ENCODE measurements at regions not wholly inside any gene's neighbourhood (a gene's known extent, or its start where the extent isn't known, plus 50 kb on each side); places are given as distances from the start of the nearest gene placed in this dataset.

GRCh38 chr3:87473944-87474343 lies 197.6 kb upstream of the POU1F1 start:
- no peak overlapping the region for H3K4me3 ChIP-seq (ENCODE audit: low read depth, low read length, poor library complexity, severe bottlenecking)
- H3K27me3 ChIP-seq (replicated peaks; ENCODE audit: insufficient read depth, low read depth, low read length, poor library complexity) = no peaks in the 10 kb centered on the region
- no peak for DNase-seq (ENCODE audit: low spot score)
- H3K4me1 ChIP-seq (ENCODE audit: insufficient read depth, low read length, poor library complexity, severe bottlenecking) = no peaks in the 10 kb centered on the region
- no peaks in the 10 kb centered on the region for H3K9me3 ChIP-seq (ENCODE audit: low read depth, low read length, poor library complexity, severe bottlenecking)
- no TSS peak for BruUV-seq (replicated peaks)
- TF ChIP-seq CTCF (conservative IDR thresholded peaks at IDR 0.05; ENCODE audit: low read depth, low read length) (no peak), EZH2 (IDR thresholded peaks at IDR 0.05; ENCODE audit: borderline replicate concordance, low read depth, low read length, poor library complexity, severe bottlenecking) (no peak)
- POLR2A ChIA-PET (ENCODE audit: low non-redundant PET) = no interaction called here
- H3K27ac ChIP-seq (ENCODE audit: low read depth, low read length, poor library complexity, severe bottlenecking) = no peak overlapping the region
- intact Hi-C loops (cut with micrococcal nuclease; ENCODE audit: unreplicated experiment) = no loop called here
- CTCF ChIA-PET = no interaction called here
- H3K36me3 ChIP-seq (ENCODE audit: insufficient read depth, low read length, poor library complexity, severe bottlenecking) = no peaks in the 10 kb centered on the region

- Histone ChIP-seq H3K36me3 (ENCODE audit: insufficient read depth, low read length, poor library complexity, severe bottlenecking) (no peaks in the 10 kb centered on the region), H3K4me3 (ENCODE audit: low read depth, low read length, poor library complexity, severe bottlenecking) (no peak overlapping the region), H3K27ac (ENCODE audit: low read depth, low read length, poor library complexity, severe bottlenecking) (no peak overlapping the region), H3K4me1 (ENCODE audit: insufficient read depth, low read length, poor library complexity, severe bottlenecking) (no peaks in the 10 kb centered on the region), H3K27me3 (replicated peaks; ENCODE audit: insufficient read depth, low read depth, low read length, poor library complexity) (no peaks in the 10 kb centered on the region), H3K9me3 (ENCODE audit: low read depth, low read length, poor library complexity, severe bottlenecking) (peaks cover 5% of the 10 kb centered on the region)
- ChIA-PET CTCF (no interaction called here), POLR2A (ENCODE audit: low non-redundant PET) (no interaction called here)
- intact Hi-C loops (cut with micrococcal nuclease; ENCODE audit: unreplicated experiment) = no loop called here
- no TSS peak for BruUV-seq (replicated peaks)
- TF ChIP-seq EZH2 (IDR thresholded peaks at IDR 0.05; ENCODE audit: borderline replicate concordance, low read depth, low read length, poor library complexity, severe bottlenecking) = no peak
- TF ChIP-seq CTCF (conservative IDR thresholded peaks at IDR 0.05; ENCODE audit: low read depth, low read length) = no peak
- no peak for DNase-seq (ENCODE audit: low spot score)
Observed at GRCh38 chr3:87468938-87469337, 192.6 kb upstream of the POU1F1 start.

GRCh38 chr3:87468235-87468634 lies 191.9 kb upstream of the POU1F1 start:
- intact Hi-C loops (cut with micrococcal nuclease; ENCODE audit: unreplicated experiment) = no loop called here
- no TSS peak for BruUV-seq (replicated peaks)
- TF ChIP-seq CTCF (conservative IDR thresholded peaks at IDR 0.05; ENCODE audit: low read depth, low read length) (no peak), EZH2 (IDR thresholded peaks at IDR 0.05; ENCODE audit: borderline replicate concordance, low read depth, low read length, poor library complexity, severe bottlenecking) (no peak)
- Histone ChIP-seq H3K27ac (ENCODE audit: low read depth, low read length, poor library complexity, severe bottlenecking) (no peak overlapping the region), H3K9me3 (ENCODE audit: low read depth, low read length, poor library complexity, severe bottlenecking) (peaks cover 5% of the 10 kb centered on the region), H3K4me1 (ENCODE audit: insufficient read depth, low read length, poor library complexity, severe bottlenecking) (no peaks in the 10 kb centered on the region), H3K27me3 (replicated peaks; ENCODE audit: insufficient read depth, low read depth, low read length, poor library complexity) (no peaks in the 10 kb centered on the region), H3K4me3 (ENCODE audit: low read depth, low read length, poor library complexity, severe bottlenecking) (no peak overlapping the region), H3K36me3 (ENCODE audit: insufficient read depth, low read length, poor library complexity, severe bottlenecking) (no peaks in the 10 kb centered on the region)
- ChIA-PET CTCF (no interaction called here), POLR2A (ENCODE audit: low non-redundant PET) (no interaction called here)
- no peak for DNase-seq (ENCODE audit: low spot score)
